OCI-LY3 (cell line): ENCODE measurements at regions not wholly inside any gene's neighbourhood (a gene's known extent, or its start where the extent isn't known, plus 50 kb on each side); places are given as distances from the start of the nearest gene placed in this dataset.

Experiments
- H2AFZ ChIP-seq: fragments of 200-600, 300-600 bp; shearing (Covaris generic); 2 replicates; pipeline ENCODE4 v1.6.0; 2014; ENCODE audit warnings: antibody characterized with exemption, low read depth, low read length
- H3K27ac ChIP-seq: fragments of 200-600, 300-600 bp; sonication (generic); 2 replicates; pipeline ENCODE4 v1.5.1; 2014; ENCODE audit warnings: mild to moderate bottlenecking, low read length, moderate library complexity, mixed read lengths
- H3K27me3 ChIP-seq: fragments of 200-600, 300-600 bp; sonication (generic); 2 replicates; pipeline ENCODE4 v1.6.1; 2014; ENCODE audit warnings: low read depth, low read length, mixed read lengths
- H3K36me3 ChIP-seq: fragments of 200-600, 300-600 bp; sonication (generic); replicated peaks from 2 replicates; pipeline ENCODE3; 2014; ENCODE audit warnings: low read depth, low read length, mixed read lengths
- H3K4me1 ChIP-seq: fragments of 300-600, 200-600 bp; sonication (generic); 2 replicates; pipeline ENCODE4 v1.6.1; 2014; ENCODE audit warnings: low read length, mixed read lengths
- H3K4me2 ChIP-seq: fragments of 200-600, 300-600 bp; sonication (generic); 2 replicates; pipeline ENCODE4 v1.6.1; 2014; ENCODE audit warnings: low read length, mixed read lengths
- H3K4me3 ChIP-seq: fragments of 300-600, 200-600 bp; sonication (generic); 2 replicates; pipeline ENCODE4 v1.5.1; 2014; ENCODE audit warnings: antibody characterized with exemption, mild to moderate bottlenecking, low read length, moderate library complexity
- H3K79me2 ChIP-seq: fragments of 300-600, 200-600 bp; shearing (Covaris generic); 2 replicates; pipeline ENCODE4 v1.6.1; 2014; ENCODE audit warnings: mild to moderate bottlenecking, low read length, mixed read lengths
- H3K9ac ChIP-seq: fragments of 300-600, 200-600 bp; shearing (Covaris generic); 2 replicates; pipeline ENCODE4 v1.6.0; 2014; ENCODE audit warnings: mild to moderate bottlenecking, low read length, moderate library complexity
- H3K9me3 ChIP-seq: fragments of 200-600, 300-600 bp; shearing (Covaris generic); 2 replicates; pipeline ENCODE4 v1.6.1; 2014; ENCODE audit warnings: low read length, mixed read lengths; ENCODE audit not compliant: insufficient read depth
- H4K20me1 ChIP-seq: fragments of 200-600, 300-600 bp; sonication (generic); 2 replicates; pipeline ENCODE4 v1.6.1; 2016; ENCODE audit warnings: low read length, mixed read lengths; ENCODE audit not compliant: insufficient read depth
- CTCF ChIP-seq: fragments of 200-600, 300-600 bp; sonication (generic); IDR thresholded peaks from 2 replicates; pipeline ENCODE4 v1.5.1; 2014; ENCODE audit warnings: antibody characterized with exemption, low read length, low read depth
- EZH2phosphoT487 ChIP-seq: fragments of 200-600 bp; shearing (Covaris generic); IDR thresholded peaks from 2 replicates; pipeline ENCODE4 v1.6.1; 2018; ENCODE audit warnings: antibody characterized with exemption, mixed run types, low read depth

DNA sequence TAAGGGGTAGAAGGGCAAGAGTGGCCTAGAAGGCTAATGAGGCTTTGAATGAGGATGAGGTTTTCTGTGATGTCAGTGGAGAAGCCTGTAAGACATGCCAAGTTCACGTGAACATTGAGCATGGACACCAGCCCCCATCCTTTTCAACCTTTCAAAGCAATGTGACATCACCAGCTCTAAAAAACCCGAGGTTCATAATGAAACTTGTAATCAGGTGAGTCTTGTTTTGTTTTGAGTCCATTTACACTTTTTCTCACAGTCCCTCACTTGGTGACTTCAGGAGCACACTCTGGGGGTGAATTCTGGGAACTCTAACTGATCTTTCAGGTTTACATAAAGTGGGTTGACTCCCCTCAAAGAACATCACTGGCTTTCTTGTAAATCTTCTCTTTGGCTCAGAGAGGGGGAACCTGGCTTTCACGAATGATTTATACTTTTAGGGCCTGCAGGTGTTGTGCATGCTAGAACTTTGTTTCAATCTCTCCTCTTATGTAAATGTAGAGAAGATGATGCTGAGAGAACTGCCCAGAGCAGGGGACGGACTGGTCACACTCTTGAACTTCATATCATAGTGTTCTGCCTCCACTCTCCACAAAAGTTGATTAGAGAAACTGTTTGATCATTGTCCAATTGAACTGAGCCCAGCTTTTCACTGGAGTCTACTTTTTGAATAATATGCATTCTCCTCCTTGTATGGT lies 224.7 kb upstream of the SATB1 start:
- TF ChIP-seq EZH2phosphoT487 (no peak), CTCF (no peak)
- Histone ChIP-seq H3K9me3 (no peaks in the 10 kb centered on the region), H3K9ac (peak overlapping the region; percentile 12; the same call in 1 of the 2 replicates), H3K79me2 (no peaks in the 10 kb centered on the region), H3K4me2 (peak overlapping the region; percentile 68), H3K27me3 (no peaks in the 10 kb centered on the region), H3K4me1 (peaks cover 31% of the 10 kb centered on the region), H2AFZ (peak overlapping the region; percentile 75), H3K36me3 (no peaks in the 10 kb centered on the region), H3K27ac (peak overlapping the region; percentile 72), H4K20me1 (no peaks in the 10 kb centered on the region), H3K4me3 (peak overlapping the region; percentile 34)

DNA sequence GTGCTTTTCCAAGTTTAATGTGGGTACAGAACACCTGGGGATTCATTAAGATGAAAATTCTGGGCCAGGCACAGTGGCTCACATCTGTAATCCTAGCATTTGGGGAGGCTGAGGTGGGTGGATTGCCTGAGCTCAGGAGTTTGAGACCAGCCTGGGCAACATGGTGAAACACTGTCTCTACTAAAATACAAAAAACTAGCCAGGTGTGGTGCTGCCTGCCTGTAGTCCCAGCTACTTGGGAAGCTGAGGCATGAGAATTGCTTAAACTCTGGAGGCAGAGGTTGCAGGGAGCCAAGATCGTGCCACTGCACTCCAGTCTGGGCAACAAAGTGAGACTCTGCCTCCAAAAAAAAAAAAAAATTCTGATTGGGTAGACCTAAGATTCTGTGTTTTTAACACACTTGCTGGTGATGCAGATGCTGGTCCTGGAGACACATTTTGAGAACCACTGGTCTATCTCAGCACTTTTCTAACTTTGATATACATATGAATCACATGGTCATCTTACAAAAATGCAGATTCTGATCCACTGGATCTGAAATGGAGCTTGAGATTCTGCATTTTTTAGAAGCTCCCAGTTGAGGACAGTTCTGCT lies 223.8 kb upstream of the SATB1 start:
- no peak overlapping the region for H3K9ac ChIP-seq
- no peaks in the 10 kb centered on the region for H3K79me2 ChIP-seq
- H3K27ac ChIP-seq, result peak overlapping the region; percentile 72
- no peaks in the 10 kb centered on the region for H3K9me3 ChIP-seq
- no peaks in the 10 kb centered on the region for H4K20me1 ChIP-seq
- H2AFZ ChIP-seq, result peak overlapping the region; percentile 75; the same call in 1 of the 2 replicates
- no peaks in the 10 kb centered on the region for H3K36me3 ChIP-seq
- no peak overlapping the region; the same call in 1 of the 2 replicates for H3K4me3 ChIP-seq
- peak overlapping the region; percentile 68 for H3K4me2 ChIP-seq
- TF ChIP-seq EZH2phosphoT487 (no peak), CTCF (no peak)
- H3K27me3 ChIP-seq, result no peaks in the 10 kb centered on the region
- H3K4me1 ChIP-seq, result peaks cover 31% of the 10 kb centered on the region

DNA sequence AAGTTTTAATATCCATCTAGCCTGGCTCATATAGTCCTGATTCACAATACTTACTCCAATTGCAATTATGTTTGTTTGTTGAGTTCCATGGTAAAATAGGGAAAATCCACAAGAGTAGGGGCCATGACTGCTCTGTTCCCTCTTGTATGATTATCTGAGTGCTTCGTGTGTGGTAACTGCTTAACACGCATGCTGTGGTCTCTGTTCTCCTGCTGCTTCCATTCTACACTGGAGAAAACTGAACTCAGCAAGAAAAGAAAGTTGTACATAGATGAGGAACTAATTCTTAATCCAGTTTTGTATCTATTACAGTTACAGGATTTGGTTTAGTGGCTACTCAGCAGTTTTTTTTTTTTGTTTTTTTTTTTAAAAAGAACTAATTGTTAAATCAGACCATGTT lies 223.0 kb upstream of the SATB1 start:
- Histone ChIP-seq H3K27me3 (no peaks in the 10 kb centered on the region), H3K9ac (no peak overlapping the region), H3K9me3 (no peaks in the 10 kb centered on the region), H3K4me2 (no peak overlapping the region), H3K27ac (no peak overlapping the region), H3K36me3 (no peaks in the 10 kb centered on the region), H3K4me3 (no peak overlapping the region), H4K20me1 (no peaks in the 10 kb centered on the region), H3K4me1 (peaks cover 31% of the 10 kb centered on the region), H2AFZ (no peak overlapping the region), H3K79me2 (no peaks in the 10 kb centered on the region)
- TF ChIP-seq CTCF, result no peak
- no peak for TF ChIP-seq EZH2phosphoT487

DNA sequence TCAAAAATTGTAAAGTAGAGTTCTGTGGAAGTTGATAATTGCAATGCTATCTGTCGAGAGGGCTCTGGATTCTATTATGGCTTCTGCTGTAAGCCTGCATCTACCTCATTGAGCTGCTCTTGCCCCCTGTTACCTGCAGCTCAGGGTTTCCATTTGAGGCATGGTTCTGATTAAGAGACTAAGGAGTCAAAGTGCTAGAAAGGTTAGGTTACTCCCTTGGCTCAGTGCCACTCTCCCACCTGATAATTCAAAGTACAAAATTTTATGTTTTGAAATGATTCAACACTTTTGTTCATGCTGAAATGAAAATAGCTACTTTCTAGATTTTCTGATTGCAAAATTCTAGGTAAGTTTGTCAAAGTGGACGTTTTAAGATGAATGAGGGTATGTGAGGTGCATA lies 220.5 kb upstream of the SATB1 start:
- H3K36me3 ChIP-seq, result no peaks in the 10 kb centered on the region
- no peak overlapping the region for H3K27ac ChIP-seq
- H3K4me3 ChIP-seq, result no peak overlapping the region
- no peak for TF ChIP-seq EZH2phosphoT487
- no peak for TF ChIP-seq CTCF
- peaks cover 29% of the 10 kb centered on the region for H3K4me1 ChIP-seq
- no peaks in the 10 kb centered on the region for H3K27me3 ChIP-seq
- no peaks in the 10 kb centered on the region for H4K20me1 ChIP-seq
- no peak overlapping the region for H3K9ac ChIP-seq
- no peak overlapping the region for H2AFZ ChIP-seq
- H3K9me3 ChIP-seq, result peaks cover 1% of the 10 kb centered on the region; the same call in 1 of the 2 replicates
- no peak overlapping the region for H3K4me2 ChIP-seq
- H3K79me2 ChIP-seq, result no peaks in the 10 kb centered on the region
